Stimulated activated naive CD8-positive, alpha-beta T cell treated with anti-CD3 and anti-CD28 coated beads, Interleukin-15, amount 100 ng/mL, for 72 hours (primary cell): ENCODE measurements at regions not wholly inside any gene's neighbourhood (a gene's known extent, or its start where the extent isn't known, plus 50 kb on each side); places are given as distances from the start of the nearest gene placed in this dataset.
A peak's percentile ranks its signal among the peaks of the same experiment; 100 is the strongest.

Experiments
- ATAC-seq: fragments of 150-1000 bp; cut with Tn5 transposase; 2 replicates; pipeline ENCODE4 v1.10.0; 2021; ENCODE audit warnings: mild to moderate bottlenecking, moderate library complexity
- DNase-seq, 2 donors: peaks; one replicate each; pipeline ENCODE4 v3.0.0; 2021 to 2022
- H3K27ac Mint-ChIP-seq, 2 donors: one replicate each; pipeline ENCODE4 v1.8.0; 2022; ENCODE audit warnings: mild to moderate bottlenecking in 2 of 2, mixed read lengths in 2 of 2, moderate library complexity in 2 of 2
- H3K27me3 Mint-ChIP-seq: one replicate; pipeline ENCODE4 v1.8.0; 2022; ENCODE audit warnings: mixed read lengths
- H3K4me1 Mint-ChIP-seq: one replicate; pipeline ENCODE4 v1.8.0; 2022; ENCODE audit warnings: mild to moderate bottlenecking, mixed read lengths
- H3K4me3 Mint-ChIP-seq, 2 donors: one replicate each; pipeline ENCODE4 v1.8.0; 2022; ENCODE audit warnings: mild to moderate bottlenecking in 2 of 2, mixed read lengths in 2 of 2, moderate library complexity in 1 of 2
- H3K9me3 Mint-ChIP-seq, 2 donors: one replicate each; pipeline ENCODE4 v1.8.0; 2022; ENCODE audit warnings: mixed read lengths in 2 of 2

- DNase-seq (no peak), ATAC-seq (no peak)
- H3K4me1 Mint-ChIP-seq, result no peaks in the 10 kb centered on the region
- H3K27me3 Mint-ChIP-seq, result peaks cover 22% of the 10 kb centered on the region
- no peak overlapping the region for H3K4me3 Mint-ChIP-seq
- no peak overlapping the region for H3K27ac Mint-ChIP-seq
- peaks cover 29 to 48% of the 10 kb centered on the region in 2 donors for H3K9me3 Mint-ChIP-seq
These were observed 79.0 kb upstream of the NKX1-1 start for GRCh38 chr4:1485280-1485679.

- Mint-ChIP-seq H3K4me1 (no peaks in the 10 kb centered on the region), H3K9me3 (peaks cover 32 to 39% of the 10 kb centered on the region in 2 donors), H3K4me3 (no peak overlapping the region), H3K27me3 (peaks cover 5% of the 10 kb centered on the region), H3K27ac (peak overlapping the region in 1 of 2 donors; percentile 42)
- no peak for ATAC-seq
- DNase-seq, result no peak
These were observed 74.5 kb upstream of the NKX1-1 start for GRCh38 chr4:1480720-1481119.

DNA sequence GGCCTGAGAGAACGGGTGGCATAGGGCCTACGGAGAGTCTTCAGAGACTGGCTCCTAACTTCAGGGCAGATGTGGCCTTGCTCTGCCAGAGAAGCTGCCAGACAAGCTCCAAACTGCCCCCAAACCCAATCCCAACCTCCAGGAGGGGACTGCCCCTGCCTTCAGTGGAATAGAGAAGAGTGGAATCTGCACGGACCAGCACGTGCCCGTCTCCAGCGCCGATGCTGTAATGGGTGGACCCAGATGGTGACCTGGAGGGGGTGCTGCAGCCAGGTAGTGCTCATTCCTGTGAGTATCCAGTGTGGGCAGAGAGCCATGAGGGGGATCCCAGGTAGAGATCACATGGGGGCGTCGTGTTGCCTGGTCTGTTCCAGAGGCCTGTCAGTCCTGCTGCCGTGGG lies 73.2 kb upstream of the NKX1-1 start:
- ATAC-seq, result no peak

DNA sequence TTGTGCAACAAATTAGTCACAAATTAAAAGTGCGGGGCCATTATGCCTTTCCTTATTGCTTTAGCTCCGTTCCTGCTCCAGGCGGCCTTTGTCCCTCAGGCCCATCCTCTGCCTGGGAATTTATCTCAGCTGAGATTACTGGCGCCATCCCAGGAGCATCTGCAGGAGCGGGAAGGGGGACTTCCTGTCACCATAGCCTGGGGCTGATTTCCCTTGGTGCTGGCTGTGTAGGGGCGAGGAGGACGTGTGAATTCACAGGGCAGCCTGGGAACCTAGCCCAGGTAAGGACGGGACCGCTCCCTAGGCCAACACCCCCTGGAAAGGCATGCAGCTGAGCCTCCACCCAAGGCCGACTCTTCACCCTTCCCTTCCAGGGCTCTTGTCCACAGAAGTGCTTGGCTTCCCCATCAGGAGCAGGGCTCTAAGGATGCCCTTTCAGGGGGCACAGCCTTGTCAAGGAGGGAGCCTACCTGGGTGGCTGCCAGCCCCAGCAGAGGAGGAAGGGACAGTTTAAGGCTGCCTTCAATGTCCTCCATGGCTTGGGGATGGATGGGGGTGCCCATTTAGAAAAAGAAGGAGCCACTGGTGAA lies 72.6 kb upstream of the NKX1-1 start:
- no peak overlapping the region for H3K4me3 Mint-ChIP-seq

More for the DNA sequence above, 73.2 kb upstream of the NKX1-1 start:
- Mint-ChIP-seq H3K4me1 (no peaks in the 10 kb centered on the region), H3K27ac (no peak overlapping the region), H3K9me3 (peaks cover 24 to 31% of the 10 kb centered on the region in 2 donors), H3K27me3 (peaks cover 9% of the 10 kb centered on the region), H3K4me3 (no peak overlapping the region)
- no peak for DNase-seq

GRCh38 chr4:1477045-1477840 lies 71.0 kb upstream of the NKX1-1 start:
- no peak overlapping the region for H3K4me3 Mint-ChIP-seq
- H3K9me3 Mint-ChIP-seq, result peaks cover 18 to 26% of the 10 kb centered on the region in 2 donors
- peaks cover 28% of the 10 kb centered on the region for H3K27me3 Mint-ChIP-seq
- H3K27ac Mint-ChIP-seq, result no peak overlapping the region
- no peaks in the 10 kb centered on the region for H3K4me1 Mint-ChIP-seq
- ATAC-seq (no peak), DNase-seq (no peak)

More for the DNA sequence above, 72.6 kb upstream of the NKX1-1 start:
- ATAC-seq (no peak), DNase-seq (no peak)
- Mint-ChIP-seq H3K9me3 (peaks cover 18 to 26% of the 10 kb centered on the region in 2 donors), H3K27ac (no peak overlapping the region), H3K4me1 (no peaks in the 10 kb centered on the region), H3K27me3 (peaks cover 15% of the 10 kb centered on the region)

GRCh38 chr4:1476140-1476513 lies 69.9 kb upstream of the NKX1-1 start:
- Mint-ChIP-seq H3K27ac (no peak overlapping the region), H3K4me3 (no peak overlapping the region), H3K9me3 (peaks cover 14 to 26% of the 10 kb centered on the region in 2 donors)

DNA sequence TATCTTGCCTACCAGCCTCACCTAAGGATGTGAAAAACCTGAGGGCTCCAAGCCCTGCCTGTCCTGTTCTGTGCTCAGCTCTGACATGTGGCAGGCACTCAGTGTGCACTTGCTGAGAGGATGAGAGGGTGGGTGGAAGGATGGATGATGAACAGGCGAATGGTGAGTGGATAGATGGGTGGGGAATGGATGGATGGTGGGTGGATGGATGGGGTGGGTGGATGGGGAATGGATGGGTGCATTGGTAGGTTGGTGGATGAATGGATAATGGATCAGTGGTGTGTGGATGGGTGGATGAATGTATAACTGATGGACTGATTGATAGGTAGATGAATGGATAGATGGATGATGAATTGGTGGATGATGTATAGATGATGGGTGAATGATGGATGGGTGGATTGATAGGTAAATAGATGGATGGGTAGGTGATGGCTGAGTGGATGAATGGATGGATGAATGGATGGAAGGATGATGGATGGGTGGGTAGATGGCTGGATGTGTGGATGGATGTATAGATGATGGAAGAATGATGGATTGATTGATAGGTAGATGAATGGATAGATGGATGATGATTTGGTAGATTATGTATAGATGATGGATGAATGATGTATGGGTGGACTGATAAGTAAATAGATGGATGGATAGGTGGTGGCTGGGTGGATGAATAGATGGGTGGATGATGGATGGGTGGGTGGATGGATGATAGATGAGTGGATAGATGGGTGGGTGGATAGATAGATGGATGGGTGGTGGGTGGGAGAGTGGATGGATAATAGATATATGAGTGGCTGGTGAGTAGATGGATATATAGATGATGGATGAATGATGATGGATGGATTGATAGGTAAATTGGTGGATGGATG lies 69.3 kb upstream of the NKX1-1 start:
- Mint-ChIP-seq H3K27me3 (peaks cover 29% of the 10 kb centered on the region), H3K4me3 (no peak overlapping the region), H3K27ac (no peak overlapping the region), H3K9me3 (peaks cover 14 to 21% of the 10 kb centered on the region in 2 donors), H3K4me1 (no peaks in the 10 kb centered on the region)
- no peak for DNase-seq
- no peak for ATAC-seq

More at GRCh38 chr4:1476140-1476513, 69.9 kb upstream of the NKX1-1 start:
- DNase-seq, result no peak
- Mint-ChIP-seq H3K4me1 (no peaks in the 10 kb centered on the region), H3K27me3 (peaks cover 29% of the 10 kb centered on the region)
- ATAC-seq, result no peak

GRCh38 chr4:1474126-1475090 lies 68.2 kb upstream of the NKX1-1 start:
- H3K4me3 Mint-ChIP-seq, result no peak overlapping the region
- peaks cover 10% of the 10 kb centered on the region in 2 donors for H3K9me3 Mint-ChIP-seq
- ATAC-seq (no peak), DNase-seq (no peak)
- peaks cover 25% of the 10 kb centered on the region for H3K27me3 Mint-ChIP-seq
- no peak overlapping the region for H3K27ac Mint-ChIP-seq
- no peaks in the 10 kb centered on the region for H3K4me1 Mint-ChIP-seq

GRCh38 chr4:1473718-1474117 lies 67.5 kb upstream of the NKX1-1 start:
- H3K4me1 Mint-ChIP-seq, result no peaks in the 10 kb centered on the region
- DNase-seq (no peak), ATAC-seq (no peak)
- peaks cover 23% of the 10 kb centered on the region for H3K27me3 Mint-ChIP-seq
- H3K27ac Mint-ChIP-seq, result no peak overlapping the region
- H3K9me3 Mint-ChIP-seq, result peaks cover 8 to 9% of the 10 kb centered on the region in 2 donors
- H3K4me3 Mint-ChIP-seq, result no peak overlapping the region

- peak; percentile 38 for ATAC-seq
- no peak overlapping the region for H3K4me3 Mint-ChIP-seq
These were observed 66.8 kb upstream of the NKX1-1 start for GRCh38 chr4:1472911-1473518.

DNA sequence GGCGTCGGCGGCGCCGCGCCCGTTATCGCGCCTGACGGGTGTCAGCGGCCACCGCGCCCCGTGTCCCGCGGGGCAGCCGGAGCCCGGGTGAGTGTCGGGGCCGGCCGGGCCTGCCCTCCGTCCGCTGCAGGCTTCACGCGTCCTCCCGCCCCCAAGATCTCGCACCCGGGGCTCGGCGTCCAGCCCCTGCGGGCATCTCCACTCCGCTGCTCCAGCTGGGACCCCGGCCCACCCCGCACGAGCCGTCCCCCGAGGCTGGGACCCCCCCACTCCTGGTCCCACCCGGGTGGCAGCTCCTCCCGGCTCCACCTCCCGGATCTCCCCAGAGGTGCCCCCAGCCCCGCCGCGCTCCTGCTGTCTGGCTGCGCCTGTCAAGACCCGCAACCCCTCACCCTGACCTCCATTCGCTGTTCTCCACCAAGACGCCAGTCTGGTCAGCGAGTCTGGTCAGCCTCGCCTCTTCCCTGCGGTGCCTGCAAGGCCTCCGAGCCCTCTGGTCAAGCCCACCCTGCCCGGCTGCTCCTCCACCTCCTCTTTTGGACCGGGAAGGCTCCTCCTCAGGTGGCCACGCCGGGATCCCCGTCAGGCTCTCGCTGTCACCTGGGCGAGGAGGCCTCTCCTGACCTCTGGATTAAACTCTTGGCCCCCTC lies 66.0 kb upstream of the NKX1-1 start:
- no peak for DNase-seq
- ATAC-seq, result no peak
- Mint-ChIP-seq H3K9me3 (peaks cover 21 to 22% of the 10 kb centered on the region in 2 donors), H3K27ac (no peak overlapping the region), H3K4me3 (no peak overlapping the region), H3K4me1 (no peaks in the 10 kb centered on the region), H3K27me3 (peaks cover 23% of the 10 kb centered on the region)

More at GRCh38 chr4:1472911-1473518, 66.8 kb upstream of the NKX1-1 start:
- Mint-ChIP-seq H3K27ac (no peak overlapping the region), H3K4me1 (no peaks in the 10 kb centered on the region), H3K27me3 (peaks cover 23% of the 10 kb centered on the region), H3K9me3 (peaks cover 14% of the 10 kb centered on the region in 2 donors)
- DNase-seq, result no peak

DNA sequence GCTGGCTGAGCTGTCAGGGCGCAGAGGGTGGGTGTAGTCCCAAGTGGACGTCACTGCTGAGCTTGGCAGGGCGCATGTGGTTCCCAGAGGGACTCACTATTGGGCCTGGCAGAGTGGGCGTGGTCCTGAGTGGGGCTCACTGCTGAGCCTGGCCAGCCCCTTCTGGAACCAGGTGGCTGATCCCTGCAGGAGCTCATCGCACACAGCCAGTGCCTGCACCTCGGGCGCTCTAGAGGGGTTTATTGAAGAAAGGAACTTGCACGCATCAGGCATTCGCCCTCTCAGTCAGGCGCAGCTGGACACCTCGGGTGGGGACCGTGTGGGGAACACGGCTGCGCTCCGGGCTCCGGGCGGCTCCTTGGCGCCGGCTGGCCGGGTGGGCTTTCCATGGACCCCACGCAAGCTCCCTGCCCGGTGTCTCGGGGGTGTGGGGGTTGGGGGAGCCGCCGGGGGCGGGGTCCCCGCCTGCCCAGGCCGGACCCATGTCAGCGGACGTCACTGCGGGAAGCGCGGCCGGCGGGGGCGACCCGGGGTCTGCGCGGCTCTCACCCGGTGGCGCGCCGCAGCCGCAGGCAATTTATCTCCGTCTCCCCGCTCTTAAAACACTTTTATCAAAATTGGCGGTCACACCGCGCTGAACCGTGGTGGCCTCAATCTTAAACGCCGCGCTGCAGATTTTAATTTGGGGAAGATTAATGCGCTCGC lies 65.4 kb upstream of the NKX1-1 start:
- peaks cover 22 to 24% of the 10 kb centered on the region in 2 donors for H3K9me3 Mint-ChIP-seq
- DNase-seq (no peak), ATAC-seq (no peak)
- H3K4me3 Mint-ChIP-seq, result no peak overlapping the region
- H3K4me1 Mint-ChIP-seq, result no peaks in the 10 kb centered on the region
- peaks cover 23% of the 10 kb centered on the region for H3K27me3 Mint-ChIP-seq
- no peak overlapping the region for H3K27ac Mint-ChIP-seq

DNA sequence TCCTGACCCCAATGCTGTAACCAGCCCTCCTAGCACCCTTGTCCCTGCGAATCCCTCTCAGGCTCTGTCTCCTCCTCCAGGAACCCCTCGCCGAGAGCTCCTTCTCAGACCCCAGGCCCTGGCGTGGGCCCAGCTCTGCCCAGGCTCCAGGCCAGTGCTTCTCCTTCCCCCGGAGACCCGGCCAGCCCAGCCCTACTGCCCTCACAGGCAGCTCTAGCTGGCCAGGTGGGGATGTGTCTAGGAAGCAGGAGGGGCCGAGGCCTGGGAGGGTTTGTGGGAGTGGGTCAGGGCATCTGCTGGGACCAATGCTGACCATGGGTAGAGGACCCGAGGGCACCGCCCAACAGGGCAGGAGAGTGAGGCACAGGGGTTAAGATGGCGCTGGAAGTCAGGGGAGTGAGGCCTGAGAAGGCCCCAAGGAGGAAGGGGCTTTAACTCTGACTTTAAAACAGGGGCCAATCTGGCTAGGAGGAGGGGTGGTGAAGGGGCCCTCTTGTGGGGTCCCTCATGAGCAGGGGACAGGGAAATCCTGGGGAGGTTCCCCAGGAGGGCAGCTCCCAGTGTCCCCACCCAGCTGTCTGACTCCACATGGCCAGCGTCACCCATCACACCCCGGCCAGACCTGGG lies 64.7 kb upstream of the NKX1-1 start:
- no peak for ATAC-seq
- Mint-ChIP-seq H3K27ac (no peak overlapping the region), H3K4me3 (no peak overlapping the region), H3K9me3 (peaks cover 20 to 23% of the 10 kb centered on the region in 2 donors), H3K27me3 (peaks cover 23% of the 10 kb centered on the region), H3K4me1 (no peaks in the 10 kb centered on the region)
- no peak for DNase-seq
